ENCODE measurements at regions not wholly inside any gene's neighbourhood (a gene's known extent, or its start where the extent isn't known, plus 50 kb on each side); places are given as distances from the start of the nearest gene placed in this dataset.

DNA sequence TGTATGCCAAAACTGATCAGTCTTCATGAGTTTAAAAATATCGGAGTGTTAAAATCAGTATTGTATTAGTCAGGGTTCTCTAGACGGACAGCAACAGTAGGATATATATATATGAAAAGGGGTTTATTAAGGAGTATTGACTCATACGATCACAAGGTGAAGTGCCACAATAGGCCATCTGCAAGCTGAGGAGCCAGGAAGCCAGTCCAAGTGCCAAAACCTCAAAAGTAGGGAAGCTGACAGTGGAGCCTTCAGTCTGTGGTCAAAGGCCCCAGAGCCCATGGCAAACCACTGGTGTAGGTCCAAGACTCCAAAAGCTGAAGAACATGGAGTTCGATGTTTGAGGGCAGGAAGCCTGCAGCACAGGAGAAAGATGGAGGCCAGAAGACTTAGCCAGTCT is 391.0 kb upstream of the CADM2 start:
- no peaks in the 10 kb centered on the region for H3K9me3 ChIP-seq (ENCODE audit: low read length)
- CTCF ChIA-PET = no interaction called here
- POLR2A ChIA-PET (ENCODE audit: unreplicated experiment) = no interaction called here
- no peaks in the 10 kb centered on the region for H3K9me2 ChIP-seq (replicated peaks; ENCODE audit: low read length)
- no peaks in the 10 kb centered on the region for H3K27me3 ChIP-seq (ENCODE audit: low read length)
- H3K4me2 ChIP-seq (ENCODE audit: low read length) = no peak overlapping the region
- intact Hi-C loops (cut with micrococcal nuclease) = no loop called here
- H3K36me3 ChIP-seq (ENCODE audit: low read depth, low read length) = no peaks in the 10 kb centered on the region
- no peak for ATAC-seq
- H3K4me1 ChIP-seq (ENCODE audit: insufficient read depth, low read length) = no peaks in the 10 kb centered on the region
- BruUV-seq (replicated peaks) = no TSS peak
- H2AFZ ChIP-seq (ENCODE audit: low read length) = no peak overlapping the region
- no peaks in the 10 kb centered on the region for H3F3A ChIP-seq (ENCODE audit: low read length, unreplicated experiment)
- H3K4me3 ChIP-seq (ENCODE audit: low read length) = no peak overlapping the region
- H3K79me2 ChIP-seq (ENCODE audit: low read length) = no peaks in the 10 kb centered on the region
- no peak overlapping the region for H3K9ac ChIP-seq (ENCODE audit: low read length)
- H3K27ac ChIP-seq (ENCODE audit: low read length) = no peak overlapping the region
- no peak for DNase-seq
- no peaks in the 10 kb centered on the region for H4K20me1 ChIP-seq (ENCODE audit: low read length)
- TF ChIP-seq EZH2 (IDR thresholded peaks at IDR 0.05; ENCODE audit: low read length, unreplicated experiment) (no peak), EZH2phosphoT487 (IDR thresholded peaks at IDR 0.05; ENCODE audit: borderline replicate concordance, low read length) (no peak)
- TF ChIP-seq, protein P1, sequence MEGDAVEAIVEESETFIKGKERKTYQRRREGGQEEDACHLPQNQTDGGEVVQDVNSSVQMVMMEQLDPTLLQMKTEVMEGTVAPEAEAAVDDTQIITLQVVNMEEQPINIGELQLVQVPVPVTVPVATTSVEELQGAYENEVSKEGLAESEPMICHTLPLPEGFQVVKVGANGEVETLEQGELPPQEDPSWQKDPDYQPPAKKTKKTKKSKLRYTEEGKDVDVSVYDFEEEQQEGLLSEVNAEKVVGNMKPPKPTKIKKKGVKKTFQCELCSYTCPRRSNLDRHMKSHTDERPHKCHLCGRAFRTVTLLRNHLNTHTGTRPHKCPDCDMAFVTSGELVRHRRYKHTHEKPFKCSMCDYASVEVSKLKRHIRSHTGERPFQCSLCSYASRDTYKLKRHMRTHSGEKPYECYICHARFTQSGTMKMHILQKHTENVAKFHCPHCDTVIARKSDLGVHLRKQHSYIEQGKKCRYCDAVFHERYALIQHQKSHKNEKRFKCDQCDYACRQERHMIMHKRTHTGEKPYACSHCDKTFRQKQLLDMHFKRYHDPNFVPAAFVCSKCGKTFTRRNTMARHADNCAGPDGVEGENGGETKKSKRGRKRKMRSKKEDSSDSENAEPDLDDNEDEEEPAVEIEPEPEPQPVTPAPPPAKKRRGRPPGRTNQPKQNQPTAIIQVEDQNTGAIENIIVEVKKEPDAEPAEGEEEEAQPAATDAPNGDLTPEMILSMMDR (conservative IDR thresholded peaks at IDR 0.05; ENCODE audit: low read depth, low read length) = no peak

DNA sequence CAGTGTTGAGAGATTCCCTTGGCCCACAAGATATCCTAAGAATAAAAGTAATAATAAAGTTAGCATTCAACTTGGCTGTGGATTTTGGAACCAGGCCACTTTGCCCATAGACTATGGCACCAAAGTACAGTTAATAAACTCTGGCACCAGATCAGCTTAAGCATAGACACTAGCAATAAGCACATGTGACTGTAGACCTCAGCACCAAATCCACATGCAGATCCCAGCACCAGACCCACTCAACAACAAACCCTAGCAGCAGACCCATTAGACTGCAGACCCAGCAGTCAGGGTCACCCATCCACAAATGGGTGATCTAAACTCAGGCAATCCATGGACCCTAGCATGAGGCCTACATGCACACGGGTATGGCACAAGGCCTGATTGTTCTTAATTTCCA is 384.8 kb upstream of the CADM2 start:
- Histone ChIP-seq H3K36me3 (ENCODE audit: low read depth, low read length) (no peaks in the 10 kb centered on the region), H3K4me2 (ENCODE audit: low read length) (no peak overlapping the region), H3K9ac (ENCODE audit: low read length) (no peak overlapping the region), H3K9me3 (ENCODE audit: low read length) (no peaks in the 10 kb centered on the region), H2AFZ (ENCODE audit: low read length) (no peak overlapping the region), H3K79me2 (ENCODE audit: low read length) (no peaks in the 10 kb centered on the region), H3K9me2 (replicated peaks; ENCODE audit: low read length) (no peaks in the 10 kb centered on the region), H3K4me1 (ENCODE audit: insufficient read depth, low read length) (no peaks in the 10 kb centered on the region), H3K27ac (ENCODE audit: low read length) (no peak overlapping the region), H3K4me3 (ENCODE audit: low read length) (no peak overlapping the region), H3F3A (ENCODE audit: low read length, unreplicated experiment) (no peaks in the 10 kb centered on the region), H4K20me1 (ENCODE audit: low read length) (no peaks in the 10 kb centered on the region), H3K27me3 (ENCODE audit: low read length) (no peaks in the 10 kb centered on the region)
- ChIA-PET CTCF (no interaction called here), POLR2A (ENCODE audit: unreplicated experiment) (no interaction called here)
- DNase-seq = no peak
- TF ChIP-seq EZH2 (IDR thresholded peaks at IDR 0.05; ENCODE audit: low read length, unreplicated experiment) (no peak), EZH2phosphoT487 (IDR thresholded peaks at IDR 0.05; ENCODE audit: borderline replicate concordance, low read length) (no peak)
- TF ChIP-seq, protein P1 (conservative IDR thresholded peaks at IDR 0.05; ENCODE audit: low read depth, low read length) = no peak
- no TSS peak for BruUV-seq (replicated peaks)
- no peak for ATAC-seq
- intact Hi-C loops (cut with micrococcal nuclease) = no loop called here

DNA sequence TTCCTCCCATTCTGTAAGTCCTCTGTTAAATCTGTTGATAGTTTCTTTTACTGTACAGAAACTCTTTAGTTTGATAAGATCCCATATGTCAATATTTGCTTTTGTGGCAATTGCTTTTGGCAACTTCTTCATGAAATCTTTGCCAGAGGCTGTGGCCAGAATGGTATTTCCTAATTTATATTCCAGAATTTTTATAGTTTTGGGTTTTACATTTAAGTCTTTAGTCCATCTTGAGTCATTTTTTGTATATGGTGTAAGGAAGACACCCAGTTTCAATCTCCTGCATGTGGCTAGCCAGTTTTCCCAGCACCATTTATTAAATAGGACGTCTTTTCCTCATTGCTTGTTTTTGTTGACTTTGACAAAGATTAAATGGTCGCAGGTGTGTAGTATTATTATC is 372.4 kb upstream of the CADM2 start:
- Histone ChIP-seq H3K9ac (ENCODE audit: low read length) (no peak overlapping the region), H2AFZ (ENCODE audit: low read length) (no peak overlapping the region), H3K9me3 (ENCODE audit: low read length) (no peaks in the 10 kb centered on the region), H3K27me3 (ENCODE audit: low read length) (no peaks in the 10 kb centered on the region), H3K27ac (ENCODE audit: low read length) (no peak overlapping the region), H3K79me2 (ENCODE audit: low read length) (no peaks in the 10 kb centered on the region), H3K4me3 (ENCODE audit: low read length) (no peak overlapping the region), H3F3A (ENCODE audit: low read length, unreplicated experiment) (no peaks in the 10 kb centered on the region), H3K4me1 (ENCODE audit: insufficient read depth, low read length) (peaks cover 15% of the 10 kb centered on the region; the same call in 1 of the 2 replicates), H3K4me2 (ENCODE audit: low read length) (no peak overlapping the region; the same call in 1 of the 2 replicates), H3K36me3 (ENCODE audit: low read depth, low read length) (no peaks in the 10 kb centered on the region), H3K9me2 (replicated peaks; ENCODE audit: low read length) (no peaks in the 10 kb centered on the region), H4K20me1 (ENCODE audit: low read length) (no peaks in the 10 kb centered on the region)
- intact Hi-C loops (cut with micrococcal nuclease) = loop anchor here (1.0 kb wide), 1 partner anchor 20 kb away; no protein-coding TSS in a partner anchor
- BruUV-seq (replicated peaks) = no TSS peak
- POLR2A ChIA-PET (ENCODE audit: unreplicated experiment) = no interaction called here
- ATAC-seq (peak; percentile 80), DNase-seq (peak; percentile 62)
- CTCF ChIA-PET = no interaction called here
- TF ChIP-seq EZH2 (IDR thresholded peaks at IDR 0.05; ENCODE audit: low read length, unreplicated experiment) (no peak), EZH2phosphoT487 (IDR thresholded peaks at IDR 0.05; ENCODE audit: borderline replicate concordance, low read length) (no peak)
- TF ChIP-seq, protein P1 (conservative IDR thresholded peaks at IDR 0.05; ENCODE audit: low read depth, low read length) = no peak

All from PC-3 (cell line).